ENCODE measurements at regions not wholly inside any gene's neighbourhood (a gene's known extent, or its start where the extent isn't known, plus 50 kb on each side); places are given as distances from the start of the nearest gene placed in this dataset.

DNA sequence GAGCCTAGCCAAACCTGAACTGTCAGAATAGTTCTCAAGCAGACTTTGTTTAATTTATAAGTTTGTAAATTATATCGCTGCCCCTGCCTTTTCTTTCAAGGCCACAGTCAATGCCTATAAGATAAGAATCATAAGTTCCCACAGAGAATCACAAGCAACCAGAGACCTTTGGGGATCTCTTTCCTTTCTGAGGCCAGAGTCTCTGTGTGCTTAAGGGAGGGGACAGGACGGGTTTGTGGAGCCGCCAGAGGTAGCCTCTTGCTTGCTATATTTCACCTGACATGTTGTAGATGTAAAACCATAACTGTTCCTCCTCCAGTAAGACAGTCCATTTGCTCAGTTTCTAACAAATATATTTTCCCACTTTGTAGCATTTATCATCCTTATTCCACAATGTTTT is 458.8 kb downstream of the RFC3 start:
- BruUV-seq (replicated peaks) = no TSS peak
- intact Hi-C loops (cut with micrococcal nuclease) = no loop called here
- Mint-ChIP-seq H3K4me1 (ENCODE audit: insufficient read depth, unreplicated experiment) (no peaks in the 10 kb centered on the region), H3K27ac (ENCODE audit: low read depth, unreplicated experiment) (no peak overlapping the region), H3K4me3 (ENCODE audit: unreplicated experiment) (no peak overlapping the region), H3K9me3 (ENCODE audit: unreplicated experiment) (no peaks in the 10 kb centered on the region), H3K36me3 (ENCODE audit: insufficient read depth, unreplicated experiment) (no peaks in the 10 kb centered on the region), H3K27me3 (ENCODE audit: insufficient read depth, unreplicated experiment) (no peaks in the 10 kb centered on the region)
- DNase-seq (ENCODE audit: unreplicated experiment) = no peak
- POLR2A ChIA-PET = no interaction called here
- TF ChIP-seq, protein P1, sequence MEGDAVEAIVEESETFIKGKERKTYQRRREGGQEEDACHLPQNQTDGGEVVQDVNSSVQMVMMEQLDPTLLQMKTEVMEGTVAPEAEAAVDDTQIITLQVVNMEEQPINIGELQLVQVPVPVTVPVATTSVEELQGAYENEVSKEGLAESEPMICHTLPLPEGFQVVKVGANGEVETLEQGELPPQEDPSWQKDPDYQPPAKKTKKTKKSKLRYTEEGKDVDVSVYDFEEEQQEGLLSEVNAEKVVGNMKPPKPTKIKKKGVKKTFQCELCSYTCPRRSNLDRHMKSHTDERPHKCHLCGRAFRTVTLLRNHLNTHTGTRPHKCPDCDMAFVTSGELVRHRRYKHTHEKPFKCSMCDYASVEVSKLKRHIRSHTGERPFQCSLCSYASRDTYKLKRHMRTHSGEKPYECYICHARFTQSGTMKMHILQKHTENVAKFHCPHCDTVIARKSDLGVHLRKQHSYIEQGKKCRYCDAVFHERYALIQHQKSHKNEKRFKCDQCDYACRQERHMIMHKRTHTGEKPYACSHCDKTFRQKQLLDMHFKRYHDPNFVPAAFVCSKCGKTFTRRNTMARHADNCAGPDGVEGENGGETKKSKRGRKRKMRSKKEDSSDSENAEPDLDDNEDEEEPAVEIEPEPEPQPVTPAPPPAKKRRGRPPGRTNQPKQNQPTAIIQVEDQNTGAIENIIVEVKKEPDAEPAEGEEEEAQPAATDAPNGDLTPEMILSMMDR (IDR thresholded peaks at IDR 0.05; ENCODE audit: unreplicated experiment) = no peak
- CTCF ChIA-PET = no interaction called here

DNA sequence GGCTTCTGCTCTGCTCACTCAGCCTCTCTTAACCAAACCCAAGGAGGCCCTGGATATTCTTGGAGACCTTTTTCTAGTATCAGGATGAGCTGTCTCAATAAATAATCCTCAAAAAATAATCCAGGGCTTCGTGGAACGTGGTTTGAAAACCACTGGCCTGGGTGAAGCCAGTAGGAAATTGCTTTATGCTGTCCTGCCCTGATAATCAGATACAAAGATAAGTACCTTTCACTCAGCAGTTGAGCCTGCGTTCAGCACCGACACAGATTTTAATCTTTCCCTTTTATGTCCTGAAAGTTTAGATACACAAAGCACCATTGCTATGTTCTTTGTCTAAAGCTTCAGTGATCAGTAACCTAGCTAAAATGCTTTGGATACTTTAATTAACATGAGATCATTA is 460.0 kb downstream of the RFC3 start:
- Mint-ChIP-seq H3K27ac (ENCODE audit: low read depth, unreplicated experiment) (no peak overlapping the region), H3K36me3 (ENCODE audit: insufficient read depth, unreplicated experiment) (no peaks in the 10 kb centered on the region), H3K4me3 (ENCODE audit: unreplicated experiment) (no peak overlapping the region), H3K4me1 (ENCODE audit: insufficient read depth, unreplicated experiment) (no peaks in the 10 kb centered on the region), H3K9me3 (ENCODE audit: unreplicated experiment) (no peaks in the 10 kb centered on the region), H3K27me3 (ENCODE audit: insufficient read depth, unreplicated experiment) (no peaks in the 10 kb centered on the region)
- no peak for DNase-seq (ENCODE audit: unreplicated experiment)
- intact Hi-C loops (cut with micrococcal nuclease) = no loop called here
- no TSS peak for BruUV-seq (replicated peaks)
- POLR2A ChIA-PET = interaction anchor here (1.2 kb wide), 1 partner anchor 19 kb away, joined by 4 read pairs; no protein-coding TSS in a partner anchor
- CTCF ChIA-PET = interaction anchor here (1.1 kb wide), 1 partner anchor 17 kb away, joined by 3 read pairs; no protein-coding TSS in a partner anchor
- TF ChIP-seq, protein P1 (IDR thresholded peaks at IDR 0.05; ENCODE audit: unreplicated experiment) = no peak

DNA sequence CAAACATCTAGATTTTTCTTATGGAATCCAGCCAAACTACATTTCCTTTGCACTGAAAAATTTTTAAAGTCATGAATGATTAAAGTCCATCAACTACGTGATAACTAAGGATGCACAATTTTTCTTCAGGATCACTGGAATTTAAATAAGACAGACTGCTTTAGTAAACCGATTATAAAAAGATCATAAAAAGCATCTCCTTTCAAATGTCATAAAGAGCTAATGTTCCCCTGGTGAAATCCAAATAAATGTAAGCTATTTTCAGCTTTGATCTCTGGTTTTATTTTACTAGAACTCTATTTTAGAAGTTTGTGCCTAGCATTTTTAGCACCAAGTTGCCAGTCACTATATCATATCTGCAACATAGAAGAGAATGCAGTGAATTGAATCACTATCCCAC is 460.8 kb downstream of the RFC3 start:
- intact Hi-C loops (cut with micrococcal nuclease) = no loop called here
- H3K4me1 Mint-ChIP-seq (ENCODE audit: insufficient read depth, unreplicated experiment) = no peaks in the 10 kb centered on the region
- no peaks in the 10 kb centered on the region for H3K27me3 Mint-ChIP-seq (ENCODE audit: insufficient read depth, unreplicated experiment)
- POLR2A ChIA-PET = no interaction called here
- CTCF ChIA-PET = interaction anchor here (1.1 kb wide), 1 partner anchor 17 kb away, joined by 3 read pairs; no protein-coding TSS in a partner anchor
- H3K4me3 Mint-ChIP-seq (ENCODE audit: unreplicated experiment) = no peak overlapping the region
- DNase-seq (ENCODE audit: unreplicated experiment) = no peak
- H3K9me3 Mint-ChIP-seq (ENCODE audit: unreplicated experiment) = peaks cover 2% of the 10 kb centered on the region
- no peak overlapping the region for H3K27ac Mint-ChIP-seq (ENCODE audit: low read depth, unreplicated experiment)
- H3K36me3 Mint-ChIP-seq (ENCODE audit: insufficient read depth, unreplicated experiment) = no peaks in the 10 kb centered on the region
- BruUV-seq (replicated peaks) = no TSS peak
- TF ChIP-seq, protein P1 (IDR thresholded peaks at IDR 0.05; ENCODE audit: unreplicated experiment) = no peak

DNA sequence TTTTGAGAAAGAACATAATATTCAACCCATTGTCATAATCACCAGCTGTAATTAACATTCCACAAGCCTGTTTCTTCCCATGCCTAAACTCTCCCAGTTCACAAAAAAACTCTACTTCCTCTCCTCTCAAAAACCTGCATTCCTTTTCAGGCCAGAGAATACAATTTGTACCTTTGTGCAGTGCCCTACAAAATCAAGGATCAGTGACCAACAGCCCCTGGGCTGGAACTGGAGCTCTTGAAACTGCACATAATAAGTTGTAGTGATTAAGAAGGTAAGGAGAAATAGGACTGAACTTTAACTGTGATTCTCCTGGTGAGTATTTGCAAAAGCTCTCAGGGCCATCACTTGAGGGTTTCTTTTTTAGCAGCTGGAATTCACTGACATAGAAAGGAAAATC is 472.7 kb downstream of the RFC3 start:
- intact Hi-C loops (cut with micrococcal nuclease) = no loop called here
- Mint-ChIP-seq H3K27me3 (ENCODE audit: insufficient read depth, unreplicated experiment) (no peaks in the 10 kb centered on the region), H3K36me3 (ENCODE audit: insufficient read depth, unreplicated experiment) (no peaks in the 10 kb centered on the region), H3K4me1 (ENCODE audit: insufficient read depth, unreplicated experiment) (no peaks in the 10 kb centered on the region), H3K9me3 (ENCODE audit: unreplicated experiment) (no peaks in the 10 kb centered on the region), H3K4me3 (ENCODE audit: unreplicated experiment) (no peak overlapping the region), H3K27ac (ENCODE audit: low read depth, unreplicated experiment) (no peak overlapping the region)
- ChIA-PET POLR2A (interaction anchor here (0.8 kb wide), 1 partner anchor 12 kb away, joined by 3 read pairs; no protein-coding TSS in a partner anchor), CTCF (interaction anchor here (0.9 kb wide), 1 partner anchor 24 kb away, joined by 3 read pairs; no protein-coding TSS in a partner anchor)
- no peak for DNase-seq (ENCODE audit: unreplicated experiment)
- TF ChIP-seq, protein P1 (IDR thresholded peaks at IDR 0.05; ENCODE audit: unreplicated experiment) = no peak
- BruUV-seq (replicated peaks) = no TSS peak

Measured in MCF 10A (cell line).